Type B pancreatic cell (in vitro differentiated cells): ENCODE measurements at regions not wholly inside any gene's neighbourhood (a gene's known extent, or its start where the extent isn't known, plus 50 kb on each side); places are given as distances from the start of the nearest gene placed in this dataset.

Experiments used
- DNase-seq: peaks from one replicate; pipeline ENCODE4 v3.0.0; 2021; ENCODE audit warnings: mixed read lengths; ENCODE audit not compliant: unreplicated experiment; ENCODE audit errors: extremely low spot score
- H3K27ac Mint-ChIP-seq: 2 replicates; pipeline ENCODE4 v1.8.0; 2021; ENCODE audit warnings: mild to moderate bottlenecking, mixed read lengths
- H3K27me3 Mint-ChIP-seq: 2 replicates; pipeline ENCODE4 v1.8.0; 2021; ENCODE audit warnings: mixed read lengths
- H3K36me3 Mint-ChIP-seq: 2 replicates; pipeline ENCODE4 v1.8.0; 2021; ENCODE audit warnings: mixed read lengths
- H3K4me1 Mint-ChIP-seq: one replicate; pipeline ENCODE4 v1.8.0; 2021; ENCODE audit warnings: mixed read lengths; ENCODE audit not compliant: unreplicated experiment
- H3K4me3 Mint-ChIP-seq: 2 replicates; pipeline ENCODE4 v1.8.0; 2021; ENCODE audit warnings: mild to moderate bottlenecking, mixed read lengths
- H3K9me3 Mint-ChIP-seq: 2 replicates; pipeline ENCODE4 v1.8.0; 2021; ENCODE audit warnings: mixed read lengths
- CTCF ChIP-seq: fragments of 200-600 bp; sonication (generic); conservative IDR thresholded peaks from 2 replicates; pipeline ENCODE4 v1.5.0; 2021; ENCODE audit warnings: antibody characterized with exemption, mild to moderate bottlenecking

- peaks cover 54% of the 10 kb centered on the region for H3K4me1 Mint-ChIP-seq
- H3K4me3 Mint-ChIP-seq, result peak overlapping the region; percentile 39
- no peak for DNase-seq
- no peak for TF ChIP-seq CTCF
- peaks cover 66% of the 10 kb centered on the region for H3K27me3 Mint-ChIP-seq
- no peaks in the 10 kb centered on the region for H3K36me3 Mint-ChIP-seq
- no peaks in the 10 kb centered on the region for H3K9me3 Mint-ChIP-seq
- no peak overlapping the region for H3K27ac Mint-ChIP-seq
Observed at GRCh38 chr16:86762095-86762494, 183.7 kb downstream of the FOXL1 start.

DNA sequence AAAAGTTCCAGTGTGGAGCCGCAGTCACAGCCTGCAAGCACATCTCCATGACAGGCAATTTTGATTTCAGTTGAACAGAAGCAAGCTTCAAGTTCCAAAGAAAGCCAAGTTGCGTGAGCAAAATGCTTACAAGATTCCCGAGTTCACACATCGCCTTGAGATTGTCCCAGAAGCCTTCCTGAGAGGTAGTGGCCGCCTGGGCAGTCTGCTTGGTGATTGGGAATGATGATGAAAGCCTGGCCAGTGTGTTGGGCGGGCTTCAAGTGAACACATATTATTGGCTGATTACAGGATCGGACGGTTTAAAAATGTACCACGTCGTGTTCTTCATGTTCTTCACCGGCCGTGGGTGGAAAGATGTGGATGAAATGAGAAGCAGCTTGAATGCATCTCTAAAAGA is 185.5 kb downstream of the FOXL1 start:
- Mint-ChIP-seq H3K4me3 (no peak overlapping the region), H3K36me3 (no peaks in the 10 kb centered on the region), H3K27ac (no peak overlapping the region), H3K4me1 (peaks cover 54% of the 10 kb centered on the region), H3K27me3 (peaks cover 63% of the 10 kb centered on the region), H3K9me3 (peaks cover 2% of the 10 kb centered on the region)
- no peak for DNase-seq
- no peak for TF ChIP-seq CTCF

- no peak for DNase-seq
- Mint-ChIP-seq H3K36me3 (no peaks in the 10 kb centered on the region), H3K4me1 (peaks cover 49% of the 10 kb centered on the region), H3K9me3 (peaks cover 4% of the 10 kb centered on the region), H3K27me3 (peaks cover 61% of the 10 kb centered on the region), H3K27ac (no peak overlapping the region), H3K4me3 (no peak overlapping the region)
- no peak for TF ChIP-seq CTCF
Observed at GRCh38 chr16:86764551-86764950, 186.2 kb downstream of the FOXL1 start.

DNA sequence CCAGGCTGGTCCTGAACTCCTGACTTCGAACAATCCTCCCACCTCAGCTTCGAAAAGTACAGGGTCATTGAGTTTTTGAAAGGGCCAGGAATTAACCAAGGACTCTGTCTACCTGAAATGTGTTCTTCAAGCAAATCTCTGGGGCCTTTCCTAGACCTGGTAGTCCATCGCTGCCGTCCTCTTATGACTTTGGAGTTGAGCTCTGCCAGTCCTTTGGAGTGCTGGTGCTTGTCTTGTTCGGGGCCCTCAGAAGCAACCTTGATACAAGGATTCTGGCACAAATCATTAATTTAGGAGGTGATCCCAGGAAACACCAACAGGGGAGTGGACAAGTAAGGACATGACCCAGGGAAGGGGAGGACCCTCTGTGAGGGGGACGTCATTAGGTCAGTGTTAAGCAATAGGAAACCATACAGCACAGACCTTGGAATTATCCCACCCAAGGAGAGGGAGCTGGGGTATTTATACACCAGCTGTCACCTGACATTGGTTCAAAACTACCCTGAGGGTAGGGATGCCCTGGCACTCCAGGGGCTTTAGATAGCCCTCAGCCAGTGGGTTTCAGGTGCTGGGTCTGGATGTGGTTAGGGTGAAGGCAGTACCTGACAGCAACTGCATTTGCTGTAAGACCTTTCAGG is 187.2 kb downstream of the FOXL1 start:
- H3K4me3 Mint-ChIP-seq, result no peak overlapping the region
- no peaks in the 10 kb centered on the region for H3K36me3 Mint-ChIP-seq
- H3K9me3 Mint-ChIP-seq, result peaks cover 4% of the 10 kb centered on the region
- H3K4me1 Mint-ChIP-seq, result peaks cover 42% of the 10 kb centered on the region
- H3K27ac Mint-ChIP-seq, result no peak overlapping the region
- TF ChIP-seq CTCF, result no peak
- peaks cover 55% of the 10 kb centered on the region for H3K27me3 Mint-ChIP-seq
- DNase-seq, result no peak

GRCh38 chr16:86766700-86767099 is 188.4 kb downstream of the FOXL1 start:
- peaks cover 43% of the 10 kb centered on the region for H3K4me1 Mint-ChIP-seq
- peaks cover 54% of the 10 kb centered on the region for H3K27me3 Mint-ChIP-seq

More at GRCh38 chr16:86766700-86767099, 188.4 kb downstream of the FOXL1 start:
- no peak overlapping the region for H3K27ac Mint-ChIP-seq
- no peak for TF ChIP-seq CTCF
- H3K4me3 Mint-ChIP-seq, result no peak overlapping the region
- DNase-seq, result no peak
- H3K9me3 Mint-ChIP-seq, result peaks cover 4% of the 10 kb centered on the region
- no peaks in the 10 kb centered on the region for H3K36me3 Mint-ChIP-seq
